Left lung (tissue), 4 donors: ENCODE measurements at regions not wholly inside any gene's neighbourhood (a gene's known extent, or its start where the extent isn't known, plus 50 kb on each side); places are given as distances from the start of the nearest gene placed in this dataset.

Experiments used
- ATAC-seq: fragments of 200-7000 bp; cut with Tn5 transposase; one replicate; pipeline ENCODE4 v1.9.1; 2020; ENCODE audit warnings: moderate library complexity
- DNase-seq, 4 donors: peaks; one replicate each; pipeline ENCODE4 v3.0.0-alpha.2; 2013 to 2020
- H3K27ac ChIP-seq, 2 donors: fragments of 200-600 bp; sonication (generic) in 1 of 2; one replicate each; pipeline versions ENCODE4 v1.5.0 to v1.8.0; 2020 to 2021
- H3K27me3 ChIP-seq, 2 donors: fragments of 200-600 bp; sonication (generic) in 1 of 2; one replicate each; pipeline versions ENCODE4 v1.5.0 to v1.8.0; 2020 to 2021
- H3K36me3 ChIP-seq, 2 donors: fragments of 200-600 bp; sonication (generic) in 1 of 2; one replicate each; pipeline versions ENCODE4 v1.5.0 to v1.8.0; 2020 to 2021
- H3K4me1 ChIP-seq, 2 donors: fragments of 200-600 bp; one replicate each; pipeline ENCODE4 v1.8.0; 2021
- H3K4me3 ChIP-seq, 2 donors: fragments of 200-600 bp; sonication (generic) in 1 of 2; one replicate each; pipeline versions ENCODE4 v1.5.0 to v1.8.0; 2020 to 2021; ENCODE audit warnings: mild to moderate bottlenecking in 1 of 2
- H3K9me3 ChIP-seq, 2 donors: fragments of 200-600 bp; sonication (generic) in 1 of 2; one replicate each; pipeline versions ENCODE4 v1.5.0 to v1.8.0; 2020 to 2021
- intact Hi-C, 2 donors: fragments of 100-400 bp; cut with DNase I; formaldehyde crosslinking; loops; one replicate each; pipeline versions ENCODE4 v1.11.2 to v1.14.2; 2022
- TF ChIP-seq, protein P1 (sequence below), 2 donors: fragments of 200-600 bp; sonication (generic) in 1 of 2; IDR thresholded peaks; one replicate each; pipeline versions ENCODE4 v1.5.0 to v1.8.0; 2021; ENCODE audit warnings: antibody characterized with exemption in 2 of 2
- donor health status: DM: no; HTN: yes; CAD: no.
- donor health status: DM: no; HTN: no; CAD: no.

DNA sequence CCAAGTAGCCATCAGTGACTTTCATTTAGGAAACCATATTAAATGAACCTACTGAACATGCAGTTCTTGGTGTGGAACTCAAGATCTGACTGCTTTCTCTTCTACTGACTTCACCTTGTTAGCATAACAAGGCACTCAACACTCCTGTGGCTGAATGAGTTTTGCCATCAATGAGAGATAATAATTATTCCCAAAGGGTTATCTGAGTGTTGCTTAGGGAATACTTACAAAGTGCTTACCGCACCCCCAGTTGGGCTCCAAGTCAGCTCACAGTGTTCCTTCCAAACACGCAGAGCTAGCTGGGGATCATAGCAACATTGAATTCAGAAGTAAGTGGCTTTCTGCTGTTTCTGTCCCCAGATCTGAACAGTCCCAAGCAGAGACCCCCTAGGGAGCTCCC lies 182.9 kb downstream of the SREK1 start:
- Histone ChIP-seq H3K4me1 (no peaks in the 10 kb centered on the region), H3K4me3 (no peak overlapping the region), H3K9me3 (no peaks in the 10 kb centered on the region), H3K27ac (no peak overlapping the region), H3K36me3 (no peaks in the 10 kb centered on the region), H3K27me3 (no peaks in the 10 kb centered on the region)
- intact Hi-C loops = no loop called here
- TF ChIP-seq, protein P1, sequence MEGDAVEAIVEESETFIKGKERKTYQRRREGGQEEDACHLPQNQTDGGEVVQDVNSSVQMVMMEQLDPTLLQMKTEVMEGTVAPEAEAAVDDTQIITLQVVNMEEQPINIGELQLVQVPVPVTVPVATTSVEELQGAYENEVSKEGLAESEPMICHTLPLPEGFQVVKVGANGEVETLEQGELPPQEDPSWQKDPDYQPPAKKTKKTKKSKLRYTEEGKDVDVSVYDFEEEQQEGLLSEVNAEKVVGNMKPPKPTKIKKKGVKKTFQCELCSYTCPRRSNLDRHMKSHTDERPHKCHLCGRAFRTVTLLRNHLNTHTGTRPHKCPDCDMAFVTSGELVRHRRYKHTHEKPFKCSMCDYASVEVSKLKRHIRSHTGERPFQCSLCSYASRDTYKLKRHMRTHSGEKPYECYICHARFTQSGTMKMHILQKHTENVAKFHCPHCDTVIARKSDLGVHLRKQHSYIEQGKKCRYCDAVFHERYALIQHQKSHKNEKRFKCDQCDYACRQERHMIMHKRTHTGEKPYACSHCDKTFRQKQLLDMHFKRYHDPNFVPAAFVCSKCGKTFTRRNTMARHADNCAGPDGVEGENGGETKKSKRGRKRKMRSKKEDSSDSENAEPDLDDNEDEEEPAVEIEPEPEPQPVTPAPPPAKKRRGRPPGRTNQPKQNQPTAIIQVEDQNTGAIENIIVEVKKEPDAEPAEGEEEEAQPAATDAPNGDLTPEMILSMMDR (IDR thresholded peaks at IDR 0.05) = no peak
- ATAC-seq = no peak
- no peak for DNase-seq

DNA sequence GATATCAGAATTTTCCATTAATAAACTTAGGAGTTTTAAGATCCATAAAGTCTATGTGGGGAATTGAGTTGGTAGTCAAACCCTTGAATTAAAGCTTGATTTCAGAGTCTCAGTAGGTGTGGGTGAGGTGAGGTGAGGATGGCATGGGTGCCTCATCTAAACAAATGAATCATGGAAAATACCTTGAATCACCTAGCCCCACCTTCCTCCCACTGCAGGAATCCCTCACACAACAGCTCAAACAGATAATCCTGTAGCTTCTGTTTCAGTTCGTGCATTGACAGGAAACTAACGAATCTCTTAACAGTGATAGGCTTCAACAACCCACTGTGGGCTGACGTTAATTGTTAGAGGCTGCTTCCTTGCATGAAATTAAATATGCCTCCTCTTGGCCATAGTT lies 185.0 kb downstream of the SREK1 start:
- intact Hi-C loops = no loop called here
- H3K36me3 ChIP-seq = no peaks in the 10 kb centered on the region
- ATAC-seq (no peak), DNase-seq (no peak)
- TF ChIP-seq, protein P1 (IDR thresholded peaks at IDR 0.05) = no peak
- H3K9me3 ChIP-seq = no peaks in the 10 kb centered on the region
- no peak overlapping the region for H3K27ac ChIP-seq
- no peaks in the 10 kb centered on the region for H3K27me3 ChIP-seq
- H3K4me3 ChIP-seq = no peak overlapping the region
- H3K4me1 ChIP-seq = no peaks in the 10 kb centered on the region

DNA sequence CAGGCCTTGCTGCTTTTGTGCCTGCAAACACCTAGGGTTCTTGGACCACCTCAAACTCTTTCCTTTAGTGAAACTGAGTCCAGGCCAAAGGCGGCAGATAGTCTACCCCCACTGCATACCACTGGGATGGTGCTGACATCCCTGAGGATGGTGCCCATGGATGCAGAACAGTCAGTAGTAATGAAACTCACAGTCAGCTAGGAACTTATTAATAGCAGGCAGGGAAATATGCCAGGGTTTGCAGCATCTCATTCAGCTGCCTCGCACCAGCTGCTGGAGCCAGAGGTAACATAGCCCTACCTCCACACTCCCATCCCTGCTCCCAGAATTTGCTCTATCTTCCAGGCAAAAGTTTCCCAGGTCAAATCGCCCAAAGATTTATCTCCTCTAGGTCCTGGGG lies 189.1 kb downstream of the SREK1 start:
- H3K27me3 ChIP-seq = no peaks in the 10 kb centered on the region
- DNase-seq = no peak
- no peaks in the 10 kb centered on the region for H3K4me1 ChIP-seq
- intact Hi-C loops = no loop called here
- no peaks in the 10 kb centered on the region for H3K9me3 ChIP-seq
- H3K36me3 ChIP-seq = no peaks in the 10 kb centered on the region
- ATAC-seq = no peak
- H3K27ac ChIP-seq = no peak overlapping the region
- H3K4me3 ChIP-seq = no peak overlapping the region
- TF ChIP-seq, protein P1 (IDR thresholded peaks at IDR 0.05) = no peak

DNA sequence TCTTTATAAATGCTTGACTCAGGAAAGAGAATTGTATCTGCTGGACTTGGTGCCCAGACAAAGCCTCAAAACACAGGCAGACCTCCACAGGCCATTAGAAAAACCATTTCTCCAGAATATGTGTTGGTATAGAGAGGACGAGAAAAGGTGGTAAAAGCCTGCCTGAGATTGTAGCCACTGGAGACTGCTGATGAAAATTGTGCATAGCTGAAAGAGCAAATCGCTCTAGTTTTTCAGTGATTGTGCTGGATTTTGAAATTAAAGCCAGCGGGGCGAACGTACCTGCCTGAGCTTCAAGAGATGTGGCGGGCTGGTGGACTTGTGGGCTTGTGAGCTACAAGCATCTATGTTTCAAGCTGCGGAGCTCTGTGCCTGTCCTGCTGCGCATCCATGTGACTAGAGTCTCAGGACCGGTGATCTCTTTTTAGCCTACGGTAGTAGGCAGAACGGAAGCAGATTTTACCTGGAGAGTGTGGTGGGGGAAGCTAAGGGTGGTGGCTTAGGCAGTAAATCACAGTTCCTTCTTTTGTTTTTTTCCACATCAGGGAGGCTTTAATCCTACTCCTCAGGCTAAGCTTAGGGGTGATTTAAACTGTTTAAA lies 193.6 kb downstream of the SREK1 start:
- Histone ChIP-seq H3K9me3 (no peaks in the 10 kb centered on the region), H3K36me3 (no peaks in the 10 kb centered on the region), H3K27me3 (no peaks in the 10 kb centered on the region), H3K27ac (no peak overlapping the region), H3K4me1 (no peaks in the 10 kb centered on the region), H3K4me3 (no peak overlapping the region)
- TF ChIP-seq, protein P1 (IDR thresholded peaks at IDR 0.05) = no peak
- ATAC-seq (no peak), DNase-seq (no peak)
- intact Hi-C loops = no loop called here

DNA sequence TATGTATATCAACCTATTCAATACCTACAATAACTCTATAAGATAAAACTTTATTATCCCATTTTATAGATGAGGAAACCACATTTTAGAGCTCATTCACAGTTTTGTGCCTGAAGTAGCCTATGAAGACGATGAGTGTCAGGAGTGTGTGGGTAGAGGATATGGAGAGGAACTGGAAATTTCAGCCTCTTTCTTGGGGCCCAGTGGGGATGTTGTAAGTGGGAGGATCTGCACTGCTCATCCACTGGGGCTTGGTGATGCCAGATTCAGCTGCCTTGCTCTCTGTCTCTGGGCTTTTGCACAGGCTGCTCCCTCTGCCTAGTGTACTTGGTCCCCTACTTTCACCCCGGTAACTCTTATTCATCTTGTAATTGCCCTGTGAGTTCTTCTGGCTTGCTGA lies 194.7 kb downstream of the SREK1 start:
- intact Hi-C loops = no loop called here
- TF ChIP-seq, protein P1 (IDR thresholded peaks at IDR 0.05) = no peak

More for the DNA sequence above, 194.7 kb downstream of the SREK1 start:
- ATAC-seq (no peak), DNase-seq (no peak)
- Histone ChIP-seq H3K27me3 (no peaks in the 10 kb centered on the region), H3K4me1 (no peaks in the 10 kb centered on the region), H3K27ac (no peak overlapping the region), H3K4me3 (no peak overlapping the region), H3K36me3 (no peaks in the 10 kb centered on the region), H3K9me3 (no peaks in the 10 kb centered on the region)
